Sigmoid colon (tissue), 6 donors: ENCODE measurements at regions not wholly inside any gene's neighbourhood (a gene's known extent, or its start where the extent isn't known, plus 50 kb on each side); places are given as distances from the start of the nearest gene placed in this dataset.
"Not testable (repeated sequence)": the region's sequence is repeated elsewhere in the genome, so short reads cannot be mapped to it uniquely, and the experiment has no call there.

Source experiments
- DNase-seq: peaks from one replicate; pipeline ENCODE4 v3.0.0-alpha.2; 2019
- H3K27ac ChIP-seq, 4 donors: fragments of 200-600 bp; sonication (generic); one replicate each; pipeline ENCODE4 v1.5.1; 2016 to 2019; ENCODE audit warnings: mild to moderate bottlenecking in 1 of 4
- H3K27me3 ChIP-seq, 3 donors: fragments of 200-600 bp; sonication (generic); one replicate each; pipeline ENCODE4 v1.5.1; 2019; ENCODE audit warnings: mild to moderate bottlenecking in 1 of 3
- H3K36me3 ChIP-seq, 4 donors: fragments of 200-600 bp; sonication (generic); one replicate each; pipeline ENCODE4 v1.5.1; 2016 to 2019
- H3K4me1 ChIP-seq, 4 donors: fragments of 200-600 bp; sonication (generic); one replicate each; pipeline ENCODE4 v1.5.1; 2017 to 2019
- H3K4me3 ChIP-seq, 4 donors: fragments of 200-600 bp; sonication (generic); one replicate each; pipeline ENCODE4 v1.5.1; 2017 to 2019; ENCODE audit warnings: mild to moderate bottlenecking in 2 of 4, moderate library complexity in 1 of 4
- H3K9me3 ChIP-seq, 4 donors: fragments of 200-600 bp in 3 of 4; sonication (generic) in 3 of 4; one replicate each; pipeline versions ENCODE4 v1.5.1 to v1.6.1; 2013 to 2019
- EP300 ChIP-seq, 4 donors: sonication (generic); formaldehyde crosslinking; IDR thresholded peaks; one replicate each; pipeline ENCODE4 v1.6.1; 2017; ENCODE audit warnings: antibody characterized with exemption in 4 of 4
- POLR2A ChIP-seq, 2 donors: fragments of 450-650 bp; IDR thresholded peaks; one replicate each; pipeline ENCODE4 v1.6.1; 2016; ENCODE audit warnings: antibody characterized with exemption in 2 of 2, mild to moderate bottlenecking in 2 of 2, moderate library complexity in 2 of 2
- POLR2AphosphoS5 ChIP-seq, 4 donors: sonication (generic); formaldehyde crosslinking; IDR thresholded peaks; one replicate each; pipeline ENCODE4 v1.6.1; 2017; ENCODE audit warnings: antibody characterized with exemption in 4 of 4
- WGBS, 2 donors: extraction: QIAGEN DNeasy Blood & Tissue Kit; methylation state at CpG; one replicate each; pipeline ENCODE4 v1.1.7; 2013; 5-methylcytosine and 5-hydroxymethylcytosine counted together
- intact Hi-C: fragments of 100-400 bp; cut with DNase I; formaldehyde crosslinking; loops from one replicate; pipeline ENCODE4 v1.15.1; 2023
- TF ChIP-seq, protein P1 (sequence below), 4 experiments: fragments of 450-650 bp in 3 of 4; fragments of 200-600 bp in 1 of 4; IDR thresholded peaks; one replicate each; pipeline ENCODE4 v1.5.1; 2016 to 2019; ENCODE audit warnings: antibody characterized with exemption in 4 of 4, mild to moderate bottlenecking in 3 of 4, moderate library complexity in 2 of 4
- donor health status: healthy with polysubstance abuse.
- donor health status: healthy.

- 45 to 76% methylated on average over 3 of the region's 3 CpGs for WGBS, 2 donors
- H3K36me3 ChIP-seq = no peaks in the 10 kb centered on the region
These were observed 171.8 kb upstream of the LAMA2 start for GRCh38 chr6:128711149-128711548.

GRCh38 chr6:128710315-128710714, 172.6 kb upstream of the LAMA2 start:
- no peaks in the 10 kb centered on the region for H3K27me3 ChIP-seq
- H3K36me3 ChIP-seq = no peaks in the 10 kb centered on the region
- TF ChIP-seq, protein P1, sequence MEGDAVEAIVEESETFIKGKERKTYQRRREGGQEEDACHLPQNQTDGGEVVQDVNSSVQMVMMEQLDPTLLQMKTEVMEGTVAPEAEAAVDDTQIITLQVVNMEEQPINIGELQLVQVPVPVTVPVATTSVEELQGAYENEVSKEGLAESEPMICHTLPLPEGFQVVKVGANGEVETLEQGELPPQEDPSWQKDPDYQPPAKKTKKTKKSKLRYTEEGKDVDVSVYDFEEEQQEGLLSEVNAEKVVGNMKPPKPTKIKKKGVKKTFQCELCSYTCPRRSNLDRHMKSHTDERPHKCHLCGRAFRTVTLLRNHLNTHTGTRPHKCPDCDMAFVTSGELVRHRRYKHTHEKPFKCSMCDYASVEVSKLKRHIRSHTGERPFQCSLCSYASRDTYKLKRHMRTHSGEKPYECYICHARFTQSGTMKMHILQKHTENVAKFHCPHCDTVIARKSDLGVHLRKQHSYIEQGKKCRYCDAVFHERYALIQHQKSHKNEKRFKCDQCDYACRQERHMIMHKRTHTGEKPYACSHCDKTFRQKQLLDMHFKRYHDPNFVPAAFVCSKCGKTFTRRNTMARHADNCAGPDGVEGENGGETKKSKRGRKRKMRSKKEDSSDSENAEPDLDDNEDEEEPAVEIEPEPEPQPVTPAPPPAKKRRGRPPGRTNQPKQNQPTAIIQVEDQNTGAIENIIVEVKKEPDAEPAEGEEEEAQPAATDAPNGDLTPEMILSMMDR (IDR thresholded peaks at IDR 0.05) = no peak
- TF ChIP-seq EP300 (IDR thresholded peaks at IDR 0.05) (no peak), POLR2AphosphoS5 (IDR thresholded peaks at IDR 0.05) (no peak), POLR2A (IDR thresholded peaks at IDR 0.05) (no peak)
- intact Hi-C loops = no loop called here
- WGBS, 2 donors = 82 to 83% methylated on average over 2 of the region's 2 CpGs
- no peak for DNase-seq
- no peaks in the 10 kb centered on the region for H3K9me3 ChIP-seq
- no peak overlapping the region for H3K4me3 ChIP-seq
- no peak overlapping the region for H3K27ac ChIP-seq
- H3K4me1 ChIP-seq = peaks cover 0 to 9% (median 4%) of the 10 kb centered on the region in 4 donors

More at GRCh38 chr6:128711149-128711548, 171.8 kb upstream of the LAMA2 start:
- TF ChIP-seq, protein P1 (IDR thresholded peaks at IDR 0.05) = no peak
- TF ChIP-seq POLR2AphosphoS5 (IDR thresholded peaks at IDR 0.05) (no peak), EP300 (IDR thresholded peaks at IDR 0.05) (no peak), POLR2A (IDR thresholded peaks at IDR 0.05) (no peak)
- Histone ChIP-seq H3K4me3 (no peak overlapping the region), H3K9me3 (no peaks in the 10 kb centered on the region), H3K27me3 (no peaks in the 10 kb centered on the region), H3K4me1 (peaks cover 0 to 9% (median 4%) of the 10 kb centered on the region in 4 donors), H3K27ac (no peak overlapping the region)
- intact Hi-C loops = no loop called here
- DNase-seq = no peak

DNA sequence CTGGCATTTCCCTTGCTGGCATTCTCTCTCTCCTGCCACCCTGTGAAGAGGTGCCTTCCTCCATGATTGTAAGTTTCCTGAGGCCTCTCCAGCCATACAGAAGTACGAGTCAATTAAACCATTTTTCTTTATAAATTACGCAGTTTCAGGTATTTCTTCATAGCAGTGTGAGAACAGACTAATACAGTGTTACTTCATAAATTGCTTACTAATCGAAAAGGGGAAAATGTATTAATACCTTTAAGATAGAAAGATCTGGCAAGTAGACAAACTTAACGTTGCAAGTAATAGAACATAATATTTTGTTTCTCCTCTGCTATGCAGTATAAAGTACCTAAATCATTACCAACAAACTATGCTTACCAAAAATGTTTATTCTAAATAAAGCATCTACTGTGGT, 178.3 kb upstream of the LAMA2 start:
- Histone ChIP-seq H3K27ac (no peak overlapping the region), H3K9me3 (no peaks in the 10 kb centered on the region), H3K27me3 (no peaks in the 10 kb centered on the region), H3K36me3 (no peaks in the 10 kb centered on the region), H3K4me3 (no peak overlapping the region), H3K4me1 (no peaks in the 10 kb centered on the region)
- TF ChIP-seq, protein P1 (IDR thresholded peaks at IDR 0.05) = no peak
- TF ChIP-seq POLR2AphosphoS5 (IDR thresholded peaks at IDR 0.05) (no peak), POLR2A (IDR thresholded peaks at IDR 0.05) (no peak), EP300 (IDR thresholded peaks at IDR 0.05) (no peak)
- DNase-seq = no peak
- 94% methylated on average over 4 of the region's 4 CpGs for WGBS, 2 donors
- intact Hi-C loops = no loop called here

DNA sequence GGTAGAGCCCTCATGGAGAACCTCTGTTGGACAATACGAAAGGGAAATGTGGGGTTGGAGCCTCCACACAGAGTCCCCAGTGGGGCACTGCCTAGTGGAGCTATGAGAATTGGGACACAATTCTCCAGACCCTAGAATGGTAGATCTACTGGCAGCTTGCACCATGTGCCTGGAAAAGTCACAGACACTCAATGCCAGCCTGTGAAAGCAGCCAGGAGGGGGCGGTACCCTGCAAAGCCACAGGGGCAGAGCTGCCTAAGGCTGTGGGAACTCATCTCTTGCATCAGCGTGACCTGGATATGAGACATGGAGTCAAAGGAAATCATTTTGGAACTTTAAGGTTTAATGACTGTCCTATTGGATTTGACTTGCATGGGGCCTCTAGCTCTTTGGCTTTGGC, 179.1 kb upstream of the LAMA2 start:
- H3K27me3 ChIP-seq, H3K4me1 ChIP-seq, H3K9me3 ChIP-seq, DNase-seq, H3K36me3 ChIP-seq, H3K27ac ChIP-seq, intact Hi-C loops, H3K4me3 ChIP-seq: not testable (repeated sequence)
- whole genome bisulfite sequencing, 2 donors = 76 to 96% methylated on average over 3 of the region's 3 CpGs

DNA sequence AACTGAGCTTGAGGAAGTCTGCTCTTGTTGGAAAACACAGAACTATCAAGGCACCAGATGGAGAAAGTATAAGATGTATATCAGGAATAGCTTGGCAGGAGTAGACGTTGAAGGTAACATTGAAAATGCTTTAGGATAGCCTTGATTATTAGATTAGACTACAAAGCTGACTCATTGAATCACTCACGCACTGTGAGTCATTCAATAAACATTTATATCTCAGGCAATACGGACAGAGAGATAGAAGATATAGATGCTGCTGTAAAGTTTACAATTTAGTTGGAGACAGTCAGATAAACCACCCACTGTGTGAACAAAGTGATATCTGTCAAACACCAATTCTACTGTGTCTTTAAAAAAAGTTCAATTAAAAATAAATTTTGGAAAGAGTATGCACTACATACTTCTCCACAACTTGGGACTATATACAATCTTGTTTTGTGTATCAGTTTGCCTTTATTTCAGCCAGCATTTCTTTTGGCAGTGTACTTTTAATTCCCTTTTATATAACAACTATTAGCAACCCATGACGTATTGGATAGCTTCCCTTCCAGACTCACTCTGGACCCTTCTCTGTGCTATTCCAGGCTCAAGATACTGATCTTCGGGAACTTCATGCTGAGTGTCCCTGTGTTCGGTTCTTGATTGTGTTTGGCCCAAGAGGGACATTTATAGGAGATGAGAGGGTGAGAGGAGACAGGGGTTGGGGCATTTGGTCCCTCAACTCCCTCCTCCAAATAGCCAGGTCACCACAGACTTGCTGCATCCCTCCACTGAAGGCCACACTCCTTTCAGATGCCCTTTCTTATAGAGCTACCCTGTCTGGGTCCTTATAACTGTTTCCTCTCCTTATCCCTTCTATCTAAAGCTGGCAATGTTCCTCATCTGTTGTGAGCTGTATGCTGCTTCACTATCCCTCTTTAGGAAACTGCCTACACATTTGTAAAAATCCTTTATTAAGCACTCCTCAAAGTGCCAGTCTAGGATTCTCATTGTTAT, 176.6 kb upstream of the PTPRK start:
- no peak overlapping the region for H3K27ac ChIP-seq
- no peak for TF ChIP-seq EP300 (IDR thresholded peaks at IDR 0.05)
- TF ChIP-seq, protein P1 (IDR thresholded peaks at IDR 0.05) = no peak
- TF ChIP-seq POLR2AphosphoS5 (IDR thresholded peaks at IDR 0.05) = no peak
- no peak for TF ChIP-seq POLR2A (IDR thresholded peaks at IDR 0.05)
- H3K4me3 ChIP-seq = no peak overlapping the region
- no peaks in the 10 kb centered on the region for H3K9me3 ChIP-seq
- no peaks in the 10 kb centered on the region for H3K4me1 ChIP-seq
- H3K27me3 ChIP-seq = no peaks in the 10 kb centered on the region
- 49 to 73% methylated on average over 6 of the region's 6 CpGs for WGBS, 2 donors
- intact Hi-C loops = no loop called here
- DNase-seq = no peak
- no peaks in the 10 kb centered on the region for H3K36me3 ChIP-seq
